Activated CD4-positive, alpha-beta memory T cell treated with anti-CD3 and anti-CD28 coated beads, Interleukin-2, amount 10 ng/mL, durations not matched to agents 7 days and 5 days (primary cell): ENCODE measurements at regions not wholly inside any gene's neighbourhood (a gene's known extent, or its start where the extent isn't known, plus 50 kb on each side); places are given as distances from the start of the nearest gene placed in this dataset.

ENCODE experiments used
- CTCF ChIA-PET: fragments of 350-600 bp; sonication (Branson Sonifier 250); formaldehyde crosslinking; loops from one replicate; lab custom pipeline; 2021; ENCODE audit warnings: antibody characterized with exemption, inconsistent platforms; lab: Charles Lee
- POLR2A ChIA-PET: fragments of 350-600 bp; sonication (Branson Sonifier 250); formaldehyde crosslinking; loops from one replicate; lab custom pipeline; 2021; ENCODE audit warnings: antibody characterized with exemption; lab: Charles Lee
- DNase-seq: peaks from one replicate; pipeline ENCODE4 v3.0.0-alpha.2; 2020
- H3K27ac Mint-ChIP-seq: one replicate; pipeline ENCODE4 v1.8.0; 2021; ENCODE audit warnings: mild to moderate bottlenecking, mixed read lengths
- H3K27me3 Mint-ChIP-seq: one replicate; pipeline ENCODE4 v1.8.0; 2021; ENCODE audit warnings: mixed read lengths
- H3K36me3 Mint-ChIP-seq: one replicate; pipeline ENCODE4 v1.8.0; 2021; ENCODE audit warnings: low read depth, mixed read lengths
- H3K4me1 Mint-ChIP-seq: one replicate; pipeline ENCODE4 v1.8.0; 2021; ENCODE audit warnings: mixed read lengths
- H3K4me3 Mint-ChIP-seq: one replicate; pipeline ENCODE4 v1.8.0; 2021; ENCODE audit warnings: mild to moderate bottlenecking, mixed read lengths
- H3K9me3 Mint-ChIP-seq: one replicate; pipeline ENCODE4 v1.8.0; 2021; ENCODE audit warnings: mixed read lengths

DNA sequence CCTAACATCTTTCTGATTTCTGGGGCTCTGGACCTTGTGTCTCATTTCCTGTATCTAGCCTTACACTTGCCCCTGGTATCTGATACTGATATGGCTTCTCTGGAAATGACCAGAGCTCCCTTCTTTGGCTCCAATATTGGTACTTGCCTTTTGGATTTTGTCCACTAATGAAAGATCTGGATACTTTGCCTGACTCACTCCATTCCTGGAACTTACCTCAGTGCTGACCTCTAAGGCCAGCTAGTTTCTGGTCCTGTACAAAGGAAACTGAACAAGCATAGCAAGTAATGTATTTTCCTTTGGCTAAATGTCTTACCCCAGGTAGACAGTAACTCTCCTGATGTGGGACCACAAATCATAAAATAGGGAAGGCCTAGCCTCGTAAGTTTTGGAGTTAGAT is 93.8 kb upstream of the SLC4A7 start:
- no peak overlapping the region for H3K4me3 Mint-ChIP-seq
- H3K4me1 Mint-ChIP-seq = no peaks in the 10 kb centered on the region
- H3K9me3 Mint-ChIP-seq = no peaks in the 10 kb centered on the region
- H3K27me3 Mint-ChIP-seq = no peaks in the 10 kb centered on the region
- no peak overlapping the region for H3K27ac Mint-ChIP-seq
- no peak for DNase-seq
- POLR2A ChIA-PET = no interaction called here
- CTCF ChIA-PET = no interaction called here
- H3K36me3 Mint-ChIP-seq = no peaks in the 10 kb centered on the region

DNA sequence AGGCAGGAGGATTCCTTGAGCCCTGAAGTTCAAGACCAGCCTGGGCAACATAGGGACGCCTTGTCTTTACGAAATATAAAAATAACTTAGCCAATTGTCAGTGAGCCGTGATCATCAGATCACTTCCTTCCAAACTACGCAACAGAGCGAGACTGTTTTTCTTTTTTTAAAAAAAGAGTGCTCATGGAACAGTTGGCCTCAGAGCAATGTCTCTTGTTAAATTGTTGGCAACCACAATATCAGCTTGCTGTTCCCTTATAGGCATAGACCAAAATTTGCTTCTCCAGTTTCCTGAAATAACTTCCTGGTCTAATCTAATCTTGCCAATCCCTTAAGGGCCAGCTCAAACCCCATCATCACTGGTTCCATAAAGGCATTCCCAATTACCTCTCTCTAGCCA is 93.3 kb upstream of the SLC4A7 start:
- Mint-ChIP-seq H3K4me1 (no peaks in the 10 kb centered on the region), H3K27ac (no peak overlapping the region), H3K4me3 (no peak overlapping the region), H3K9me3 (no peaks in the 10 kb centered on the region), H3K27me3 (no peaks in the 10 kb centered on the region), H3K36me3 (no peaks in the 10 kb centered on the region)
- no peak for DNase-seq
- ChIA-PET POLR2A (no interaction called here), CTCF (no interaction called here)

DNA sequence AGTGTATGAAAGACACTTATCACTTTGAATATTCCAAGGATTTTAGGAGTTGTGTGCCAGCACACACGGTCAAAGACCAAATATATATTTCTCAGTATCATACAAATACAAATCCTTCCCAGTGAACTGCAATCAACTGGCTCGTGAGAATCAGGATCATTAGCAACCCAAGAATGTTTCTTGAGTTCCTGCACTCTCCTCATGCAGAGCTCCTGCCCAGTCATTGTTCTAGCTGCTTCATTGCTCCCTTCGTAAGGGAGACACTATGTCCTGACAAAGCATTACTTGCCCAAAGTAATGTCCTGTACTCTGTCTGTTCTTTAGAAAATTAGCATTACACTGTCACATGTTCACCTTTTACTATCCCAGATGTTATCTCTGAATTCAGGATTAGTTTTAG is 92.0 kb upstream of the SLC4A7 start:
- H3K4me3 Mint-ChIP-seq = no peak overlapping the region
- no peaks in the 10 kb centered on the region for H3K36me3 Mint-ChIP-seq
- CTCF ChIA-PET = interaction anchor here (1.0 kb wide), 1 partner anchor 105 kb away, joined by 4 read pairs; no protein-coding TSS in a partner anchor
- no peaks in the 10 kb centered on the region for H3K4me1 Mint-ChIP-seq
- POLR2A ChIA-PET = no interaction called here
- H3K9me3 Mint-ChIP-seq = no peaks in the 10 kb centered on the region
- no peak for DNase-seq
- H3K27me3 Mint-ChIP-seq = no peaks in the 10 kb centered on the region
- no peak overlapping the region for H3K27ac Mint-ChIP-seq

DNA sequence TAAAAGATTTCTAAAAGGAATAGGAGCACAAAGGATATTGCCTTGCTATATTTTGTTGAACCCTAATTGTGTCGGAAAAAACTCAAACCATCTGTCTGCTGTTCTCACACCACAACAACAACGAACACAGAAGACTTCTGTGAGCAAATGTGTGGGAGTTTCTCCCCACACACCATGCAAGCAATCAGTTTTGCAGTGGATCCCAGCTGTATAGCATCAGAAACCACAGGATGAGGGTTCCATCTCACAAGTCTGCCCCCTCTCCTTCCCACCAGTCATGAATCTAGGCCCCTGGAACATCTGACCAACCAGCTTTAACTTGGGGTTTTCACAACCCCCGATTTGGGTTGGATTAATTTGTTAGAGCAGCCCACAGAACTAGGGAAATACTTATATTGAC is 91.3 kb upstream of the SLC4A7 start:
- ChIA-PET POLR2A (no interaction called here), CTCF (no interaction called here)
- H3K27me3 Mint-ChIP-seq = no peaks in the 10 kb centered on the region
- H3K36me3 Mint-ChIP-seq = no peaks in the 10 kb centered on the region
- H3K4me1 Mint-ChIP-seq = no peaks in the 10 kb centered on the region
- H3K9me3 Mint-ChIP-seq = no peaks in the 10 kb centered on the region
- DNase-seq = no peak
- no peak overlapping the region for H3K27ac Mint-ChIP-seq
- no peak overlapping the region for H3K4me3 Mint-ChIP-seq

DNA sequence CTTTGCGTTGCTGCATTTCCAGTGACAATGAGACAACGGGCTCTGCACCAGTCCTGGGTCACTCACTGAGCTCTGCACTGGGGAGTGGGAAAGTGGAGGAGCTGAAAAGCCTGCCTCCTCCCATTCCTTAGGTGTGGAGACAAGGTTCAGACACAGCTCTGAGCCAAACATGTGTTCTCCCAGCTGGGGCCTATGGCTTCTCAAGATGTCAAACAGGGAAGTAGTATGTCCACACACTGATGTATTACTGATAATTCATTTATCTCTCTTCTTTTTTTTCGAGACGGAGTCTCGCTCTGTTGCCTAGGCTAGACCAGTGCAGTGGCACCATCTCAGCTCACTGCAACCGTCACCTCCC is 90.2 kb upstream of the SLC4A7 start:
- CTCF ChIA-PET = no interaction called here

DNA sequence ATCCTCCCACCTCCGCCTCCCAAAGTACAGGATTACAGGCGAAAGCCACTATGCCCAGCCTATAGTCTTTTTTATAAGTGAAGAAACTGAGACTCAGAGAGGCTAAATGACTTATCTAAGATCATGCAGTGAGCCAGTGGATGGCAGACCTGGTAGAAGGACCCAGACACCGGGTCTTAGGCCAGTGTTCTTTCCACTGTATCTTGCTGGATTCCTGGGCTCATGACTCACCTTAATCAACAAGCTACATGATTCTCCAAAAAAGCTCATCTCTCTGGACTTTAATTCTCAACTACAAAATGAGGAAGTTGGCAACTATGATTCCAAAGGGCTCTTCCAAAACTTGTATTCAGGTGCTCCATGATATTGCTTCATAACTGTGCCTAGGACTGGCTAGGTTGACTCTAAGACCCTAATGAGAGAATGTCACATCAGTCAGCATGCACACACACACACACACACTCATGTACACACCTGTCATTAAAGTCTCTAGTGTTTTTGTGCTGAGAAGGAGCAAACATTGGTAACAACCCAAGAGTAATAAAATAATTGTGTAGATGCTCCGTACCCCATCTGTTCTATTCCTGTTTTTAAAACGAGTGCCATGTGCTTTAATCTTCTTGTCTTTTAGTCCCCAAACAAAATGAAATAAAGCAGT is 89.7 kb upstream of the SLC4A7 start:
- Mint-ChIP-seq H3K36me3 (no peaks in the 10 kb centered on the region), H3K9me3 (no peaks in the 10 kb centered on the region), H3K27me3 (no peaks in the 10 kb centered on the region), H3K4me3 (no peak overlapping the region), H3K27ac (no peak overlapping the region), H3K4me1 (no peaks in the 10 kb centered on the region)
- POLR2A ChIA-PET = no interaction called here
- CTCF ChIA-PET = no interaction called here
- no peak for DNase-seq

More for the DNA sequence above, 90.2 kb upstream of the SLC4A7 start:
- H3K36me3 Mint-ChIP-seq = no peaks in the 10 kb centered on the region
- H3K9me3 Mint-ChIP-seq = no peaks in the 10 kb centered on the region
- H3K27ac Mint-ChIP-seq = no peak overlapping the region
- H3K4me1 Mint-ChIP-seq = no peaks in the 10 kb centered on the region
- H3K4me3 Mint-ChIP-seq = no peak overlapping the region
- POLR2A ChIA-PET = no interaction called here
- no peak for DNase-seq
- H3K27me3 Mint-ChIP-seq = no peaks in the 10 kb centered on the region

DNA sequence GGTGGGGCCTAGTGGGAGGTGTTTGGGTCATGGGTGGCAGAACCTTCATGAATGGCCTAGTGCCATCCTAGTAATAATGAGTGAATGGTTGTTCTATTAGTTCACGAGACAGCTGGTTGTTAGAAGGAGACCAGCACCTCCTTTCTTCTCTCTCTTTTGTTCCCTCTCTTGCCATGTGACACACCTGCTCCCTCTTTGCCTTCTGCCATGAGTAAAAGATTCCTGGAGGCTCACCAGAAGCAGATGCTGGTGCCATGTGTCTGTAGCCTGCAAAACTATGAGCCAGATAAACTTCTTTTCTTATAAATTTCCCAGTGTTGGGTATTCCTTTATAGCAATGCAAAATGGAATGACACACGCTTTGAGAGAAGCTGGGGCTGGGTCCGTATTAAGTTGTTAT is 89.0 kb upstream of the SLC4A7 start:
- no peak for DNase-seq
- Mint-ChIP-seq H3K9me3 (no peaks in the 10 kb centered on the region), H3K4me1 (no peaks in the 10 kb centered on the region), H3K4me3 (no peak overlapping the region), H3K27ac (no peak overlapping the region), H3K36me3 (no peaks in the 10 kb centered on the region), H3K27me3 (no peaks in the 10 kb centered on the region)
- CTCF ChIA-PET = no interaction called here
- POLR2A ChIA-PET = no interaction called here

DNA sequence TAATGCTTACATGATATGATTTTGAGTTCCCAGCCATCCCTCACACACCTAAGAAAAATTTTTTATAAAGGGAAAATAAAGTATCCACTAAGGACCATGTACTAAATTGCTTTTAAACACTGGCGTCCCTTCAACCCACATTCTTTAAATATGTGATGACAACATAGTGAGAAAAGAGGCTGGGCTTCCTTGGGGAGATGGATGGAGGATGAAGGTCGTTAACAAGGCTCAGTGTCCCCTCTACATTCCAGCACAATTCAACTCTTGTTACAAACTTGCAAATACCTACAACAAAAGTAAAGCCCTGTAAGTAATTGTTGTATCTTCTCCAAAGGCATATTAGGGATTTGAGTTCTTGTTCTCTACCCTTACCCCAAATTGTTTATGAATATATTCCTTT is 87.2 kb upstream of the SLC4A7 start:
- no peaks in the 10 kb centered on the region for H3K4me1 Mint-ChIP-seq
- no peak overlapping the region for H3K27ac Mint-ChIP-seq
- no peak overlapping the region for H3K4me3 Mint-ChIP-seq
- H3K27me3 Mint-ChIP-seq = no peaks in the 10 kb centered on the region
- POLR2A ChIA-PET = no interaction called here
- DNase-seq = no peak
- no peaks in the 10 kb centered on the region for H3K9me3 Mint-ChIP-seq
- CTCF ChIA-PET = no interaction called here
- H3K36me3 Mint-ChIP-seq = no peaks in the 10 kb centered on the region

DNA sequence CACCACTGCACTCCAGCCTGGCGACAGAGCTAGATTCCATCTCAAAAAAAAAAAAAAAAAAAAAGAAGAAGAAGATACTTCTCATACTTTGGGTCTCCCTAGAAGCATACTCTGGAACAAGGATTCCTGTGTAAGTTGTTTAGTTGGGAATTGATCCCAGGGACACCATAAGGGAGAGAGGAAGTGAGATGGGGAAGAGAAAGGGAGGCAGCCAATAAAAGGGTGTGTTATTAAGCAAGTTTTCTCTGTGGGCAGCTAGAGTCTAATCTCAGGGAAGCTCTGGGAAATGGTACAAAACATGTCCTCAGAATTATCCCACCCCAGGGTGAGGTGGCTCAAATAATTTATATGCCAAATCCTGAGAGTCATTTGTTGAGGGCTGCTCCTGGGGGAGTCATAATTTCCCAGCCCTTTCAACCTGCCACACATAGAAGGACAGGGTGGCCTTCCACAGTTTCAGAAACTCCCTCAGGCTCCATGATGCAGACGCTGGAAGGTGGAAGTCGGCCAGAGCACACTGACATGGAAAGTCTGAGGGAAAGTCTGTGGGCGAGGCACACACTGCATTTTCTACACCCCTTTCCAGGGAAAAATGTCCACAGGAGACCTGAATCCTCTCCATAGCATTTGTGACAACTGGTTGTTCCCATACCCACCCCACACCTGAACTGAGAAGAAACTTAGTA is 86.4 kb upstream of the SLC4A7 start:
- H3K36me3 Mint-ChIP-seq = no peaks in the 10 kb centered on the region
- ChIA-PET POLR2A (no interaction called here), CTCF (no interaction called here)
- no peaks in the 10 kb centered on the region for H3K9me3 Mint-ChIP-seq
- no peaks in the 10 kb centered on the region for H3K4me1 Mint-ChIP-seq
- H3K4me3 Mint-ChIP-seq = no peak overlapping the region
- H3K27me3 Mint-ChIP-seq = no peaks in the 10 kb centered on the region
- no peak for DNase-seq
- no peak overlapping the region for H3K27ac Mint-ChIP-seq

DNA sequence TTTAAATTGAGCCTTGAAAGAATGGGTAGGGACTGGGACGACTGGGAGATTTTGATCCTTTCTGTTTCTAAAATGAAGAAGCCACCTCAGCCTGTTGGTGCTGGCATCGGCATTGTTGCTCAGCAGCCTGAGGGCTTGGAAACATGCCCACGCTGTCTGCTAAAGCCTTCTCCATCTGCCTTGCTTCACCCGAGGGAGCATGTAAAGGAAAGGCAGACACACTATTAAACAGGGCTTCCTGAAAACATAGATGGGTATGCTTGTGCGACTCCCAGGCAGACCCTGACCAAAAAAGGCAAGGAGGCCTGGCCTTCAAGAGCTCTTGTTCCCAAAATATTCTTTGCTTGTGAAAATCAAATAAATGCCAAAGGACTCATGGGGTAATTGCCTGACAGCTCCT is 84.2 kb upstream of the SLC4A7 start:
- no peak for DNase-seq
- ChIA-PET POLR2A (no interaction called here), CTCF (no interaction called here)
- no peaks in the 10 kb centered on the region for H3K27me3 Mint-ChIP-seq
- no peaks in the 10 kb centered on the region for H3K9me3 Mint-ChIP-seq
- no peak overlapping the region for H3K4me3 Mint-ChIP-seq
- H3K36me3 Mint-ChIP-seq = no peaks in the 10 kb centered on the region
- no peak overlapping the region for H3K27ac Mint-ChIP-seq
- no peaks in the 10 kb centered on the region for H3K4me1 Mint-ChIP-seq

DNA sequence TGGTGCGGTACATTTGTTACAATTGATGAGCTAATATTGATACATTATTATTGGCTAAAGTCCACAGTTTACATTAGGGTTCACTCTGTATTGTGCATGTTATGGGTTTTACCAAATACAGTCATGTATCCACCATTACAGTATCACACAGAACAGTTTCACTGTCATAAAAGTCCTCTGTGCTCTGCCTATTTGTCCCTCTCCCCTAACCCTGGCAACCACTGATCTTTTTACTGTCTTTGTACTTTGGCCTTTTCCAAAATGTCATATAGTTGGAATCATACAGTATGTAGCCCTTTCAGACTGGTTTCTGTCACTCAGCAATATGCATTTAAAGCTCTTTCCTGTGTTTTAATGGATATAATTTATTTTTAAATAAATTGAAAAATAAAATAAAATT is 83.1 kb upstream of the SLC4A7 start:
- no peaks in the 10 kb centered on the region for H3K4me1 Mint-ChIP-seq
- no peak overlapping the region for H3K4me3 Mint-ChIP-seq
- CTCF ChIA-PET = no interaction called here
- no peaks in the 10 kb centered on the region for H3K27me3 Mint-ChIP-seq
- no peak overlapping the region for H3K27ac Mint-ChIP-seq
- POLR2A ChIA-PET = interaction anchor here (0.7 kb wide), 1 partner anchor 23 kb away, joined by 3 read pairs; no protein-coding TSS in a partner anchor
- H3K9me3 Mint-ChIP-seq = no peaks in the 10 kb centered on the region
- no peak for DNase-seq
- no peaks in the 10 kb centered on the region for H3K36me3 Mint-ChIP-seq

DNA sequence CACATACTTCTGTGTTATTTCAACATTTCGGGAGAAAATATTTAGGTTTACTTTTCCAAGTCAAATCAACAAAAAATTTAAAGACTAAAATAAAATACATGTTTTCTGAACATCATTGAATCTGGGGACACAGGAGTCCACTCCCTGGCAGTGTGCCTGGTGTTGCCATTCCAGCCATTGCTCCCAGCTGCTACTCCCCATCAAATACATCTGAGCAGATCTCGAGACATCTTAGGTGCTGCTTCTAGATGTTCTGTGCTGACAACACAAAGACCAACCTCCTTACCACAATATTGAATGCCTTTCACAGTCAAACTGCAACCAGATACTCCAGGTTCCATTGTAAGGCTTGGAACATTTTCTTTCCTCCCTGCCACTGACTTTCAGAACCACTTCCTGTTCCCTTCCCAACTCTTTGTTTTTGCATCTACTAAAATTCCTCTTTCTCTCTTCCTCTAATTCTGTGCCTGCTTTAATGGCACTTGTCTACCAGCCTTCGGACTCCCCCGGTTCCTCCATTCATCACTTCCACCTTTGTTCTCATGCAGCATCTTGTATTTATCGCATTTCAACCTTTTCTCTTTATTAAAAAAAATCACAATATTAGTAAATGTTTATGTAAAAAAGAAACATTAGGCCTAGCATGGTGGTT is 81.1 kb upstream of the SLC4A7 start:
- H3K9me3 Mint-ChIP-seq = no peaks in the 10 kb centered on the region
- DNase-seq = no peak
- CTCF ChIA-PET = no interaction called here
- H3K36me3 Mint-ChIP-seq = no peaks in the 10 kb centered on the region
- no peak overlapping the region for H3K4me3 Mint-ChIP-seq
- POLR2A ChIA-PET = no interaction called here
- no peak overlapping the region for H3K27ac Mint-ChIP-seq
- H3K27me3 Mint-ChIP-seq = no peaks in the 10 kb centered on the region
- H3K4me1 Mint-ChIP-seq = no peaks in the 10 kb centered on the region

DNA sequence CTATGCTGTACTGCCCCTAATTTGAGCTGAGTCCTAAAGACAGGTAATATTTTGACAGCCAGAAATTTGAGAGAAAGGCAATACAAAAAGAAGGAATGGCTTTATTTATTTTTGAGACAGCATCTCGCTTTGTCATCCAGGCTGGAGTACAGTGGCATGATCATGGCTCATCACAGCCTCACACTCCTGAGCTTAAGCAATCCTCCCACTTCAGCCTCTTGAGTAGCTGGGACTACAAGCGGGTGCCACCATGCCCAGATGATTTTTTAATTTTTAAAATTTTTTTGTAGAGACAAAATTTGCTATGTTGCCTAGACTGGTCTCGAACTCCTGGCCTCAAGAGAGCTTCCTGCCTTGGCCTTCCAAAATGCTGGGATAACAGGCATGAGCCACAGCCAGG is 77.4 kb upstream of the SLC4A7 start:
- no peaks in the 10 kb centered on the region for H3K27me3 Mint-ChIP-seq
- H3K9me3 Mint-ChIP-seq = no peaks in the 10 kb centered on the region
- ChIA-PET CTCF (no interaction called here), POLR2A (no interaction called here)
- no peak overlapping the region for H3K4me3 Mint-ChIP-seq
- DNase-seq = no peak
- H3K27ac Mint-ChIP-seq = no peak overlapping the region
- H3K36me3 Mint-ChIP-seq = no peaks in the 10 kb centered on the region
- H3K4me1 Mint-ChIP-seq = no peaks in the 10 kb centered on the region
